ENCODE measurements at regions not wholly inside any gene's neighbourhood (a gene's known extent, or its start where the extent isn't known, plus 50 kb on each side); places are given as distances from the start of the nearest gene placed in this dataset.

DNA sequence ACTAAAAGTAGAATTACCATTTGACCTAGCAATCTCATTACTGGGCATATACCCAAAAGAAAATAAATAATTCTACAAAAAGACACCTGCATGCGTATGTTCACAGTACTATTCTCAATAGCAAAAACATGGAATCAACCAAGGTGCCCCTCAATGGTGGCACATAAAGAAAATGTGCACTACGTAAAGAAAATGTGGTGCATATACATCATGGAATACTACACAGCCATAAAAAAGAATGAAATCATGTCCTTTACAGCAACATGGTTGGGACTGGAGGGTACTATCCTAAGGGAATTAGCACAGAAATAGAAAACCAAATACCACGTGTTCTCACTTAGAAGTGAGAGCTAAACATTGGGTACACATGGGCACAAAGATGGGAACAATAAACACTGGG lies 250.7 kb upstream of the TNP1 start:
- H3K9me3 ChIP-seq (ENCODE audit: low read length) = no peaks in the 10 kb centered on the region
- H2AFZ ChIP-seq (ENCODE audit: low read depth, low read length) = no peak overlapping the region
- H3K27me3 ChIP-seq (ENCODE audit: insufficient read depth, low read length) = no peaks in the 10 kb centered on the region
- no peaks in the 10 kb centered on the region for H3K36me3 ChIP-seq (ENCODE audit: insufficient read depth, low read length)
- H3K4me3 ChIP-seq (ENCODE audit: low read length) = no peak overlapping the region
- no peaks in the 10 kb centered on the region for H3K4me1 ChIP-seq (ENCODE audit: insufficient read depth, low read length)

DNA sequence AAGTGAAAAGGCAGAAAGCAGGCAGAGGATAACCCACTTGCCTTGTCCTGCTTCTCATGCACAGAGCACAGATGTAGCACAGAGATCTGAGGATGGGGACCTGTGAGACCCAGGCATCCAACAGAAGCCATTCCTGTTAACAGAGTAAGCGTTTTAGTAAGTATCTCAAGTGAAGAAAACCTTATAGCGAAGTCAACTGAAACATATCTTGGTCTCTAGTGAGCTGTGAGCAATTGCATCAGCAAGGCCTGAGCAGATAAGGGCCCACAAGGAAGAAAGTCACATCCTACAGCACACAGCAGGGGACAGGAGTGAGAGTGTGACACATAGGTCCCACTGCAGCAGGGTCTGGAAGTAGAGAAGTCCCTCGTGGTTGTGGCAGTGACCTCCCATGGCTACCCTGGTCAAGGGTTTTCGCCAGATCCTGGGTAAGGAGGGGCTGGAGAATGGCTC lies 248.7 kb upstream of the TNP1 start:
- no peak overlapping the region for H3K4me3 ChIP-seq (ENCODE audit: low read length)
- H3K36me3 ChIP-seq (ENCODE audit: insufficient read depth, low read length) = no peaks in the 10 kb centered on the region
- no peak overlapping the region for H2AFZ ChIP-seq (ENCODE audit: low read depth, low read length)
- H3K27me3 ChIP-seq (ENCODE audit: insufficient read depth, low read length) = no peaks in the 10 kb centered on the region
- H3K9me3 ChIP-seq (ENCODE audit: low read length) = no peaks in the 10 kb centered on the region
- H3K4me1 ChIP-seq (ENCODE audit: insufficient read depth, low read length) = no peaks in the 10 kb centered on the region

- no peak overlapping the region for H2AFZ ChIP-seq (ENCODE audit: low read depth, low read length)
- no peaks in the 10 kb centered on the region for H3K36me3 ChIP-seq (ENCODE audit: insufficient read depth, low read length)
- peaks cover 2% of the 10 kb centered on the region for H3K4me1 ChIP-seq (ENCODE audit: insufficient read depth, low read length)
- H3K9me3 ChIP-seq (ENCODE audit: low read length) = no peaks in the 10 kb centered on the region
- no peak overlapping the region for H3K4me3 ChIP-seq (ENCODE audit: low read length)
- no peaks in the 10 kb centered on the region for H3K27me3 ChIP-seq (ENCODE audit: insufficient read depth, low read length)
Measured at GRCh38 chr2:217108086-217108485, 248.2 kb upstream of the TNP1 start.

GRCh38 chr2:217107480-217107879 lies 247.6 kb upstream of the TNP1 start:
- H3K27me3 ChIP-seq (ENCODE audit: insufficient read depth, low read length) = no peaks in the 10 kb centered on the region
- H3K4me3 ChIP-seq (ENCODE audit: low read length) = no peak overlapping the region
- no peaks in the 10 kb centered on the region for H3K9me3 ChIP-seq (ENCODE audit: low read length)
- peaks cover 5% of the 10 kb centered on the region for H3K4me1 ChIP-seq (ENCODE audit: insufficient read depth, low read length)
- H2AFZ ChIP-seq (ENCODE audit: low read depth, low read length) = no peak overlapping the region
- no peaks in the 10 kb centered on the region for H3K36me3 ChIP-seq (ENCODE audit: insufficient read depth, low read length)

DNA sequence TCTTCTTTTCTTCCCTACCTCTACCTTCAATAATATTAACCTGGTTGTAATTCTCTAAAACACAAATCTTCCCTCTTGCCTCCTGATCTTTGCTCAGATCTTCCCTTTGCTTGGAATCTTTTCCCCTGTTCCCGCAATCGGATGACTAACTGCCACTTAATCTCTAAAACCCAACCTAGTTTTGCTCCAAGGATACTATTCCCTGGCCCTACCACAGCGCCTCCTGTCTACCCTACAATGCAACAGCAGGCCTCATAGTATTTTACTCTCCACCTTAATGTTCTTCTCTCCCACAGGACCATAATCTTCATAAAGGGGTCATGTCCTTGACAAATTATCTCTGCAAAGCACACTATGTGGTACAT lies 246.8 kb upstream of the TNP1 start:
- Histone ChIP-seq H3K27me3 (ENCODE audit: insufficient read depth, low read length) (no peaks in the 10 kb centered on the region), H3K4me1 (ENCODE audit: insufficient read depth, low read length) (peaks cover 5% of the 10 kb centered on the region), H2AFZ (ENCODE audit: low read depth, low read length) (no peak overlapping the region), H3K4me3 (ENCODE audit: low read length) (no peak overlapping the region), H3K36me3 (ENCODE audit: insufficient read depth, low read length) (no peaks in the 10 kb centered on the region), H3K9me3 (ENCODE audit: low read length) (no peaks in the 10 kb centered on the region)

GRCh38 chr2:217105733-217106649 lies 246.1 kb upstream of the TNP1 start:
- no peaks in the 10 kb centered on the region for H3K27me3 ChIP-seq (ENCODE audit: insufficient read depth, low read length)
- no peak overlapping the region for H2AFZ ChIP-seq (ENCODE audit: low read depth, low read length)
- no peak overlapping the region for H3K4me3 ChIP-seq (ENCODE audit: low read length)
- no peaks in the 10 kb centered on the region for H3K36me3 ChIP-seq (ENCODE audit: insufficient read depth, low read length)
- peaks cover 5% of the 10 kb centered on the region for H3K4me1 ChIP-seq (ENCODE audit: insufficient read depth, low read length)
- H3K9me3 ChIP-seq (ENCODE audit: low read length) = no peaks in the 10 kb centered on the region

DNA sequence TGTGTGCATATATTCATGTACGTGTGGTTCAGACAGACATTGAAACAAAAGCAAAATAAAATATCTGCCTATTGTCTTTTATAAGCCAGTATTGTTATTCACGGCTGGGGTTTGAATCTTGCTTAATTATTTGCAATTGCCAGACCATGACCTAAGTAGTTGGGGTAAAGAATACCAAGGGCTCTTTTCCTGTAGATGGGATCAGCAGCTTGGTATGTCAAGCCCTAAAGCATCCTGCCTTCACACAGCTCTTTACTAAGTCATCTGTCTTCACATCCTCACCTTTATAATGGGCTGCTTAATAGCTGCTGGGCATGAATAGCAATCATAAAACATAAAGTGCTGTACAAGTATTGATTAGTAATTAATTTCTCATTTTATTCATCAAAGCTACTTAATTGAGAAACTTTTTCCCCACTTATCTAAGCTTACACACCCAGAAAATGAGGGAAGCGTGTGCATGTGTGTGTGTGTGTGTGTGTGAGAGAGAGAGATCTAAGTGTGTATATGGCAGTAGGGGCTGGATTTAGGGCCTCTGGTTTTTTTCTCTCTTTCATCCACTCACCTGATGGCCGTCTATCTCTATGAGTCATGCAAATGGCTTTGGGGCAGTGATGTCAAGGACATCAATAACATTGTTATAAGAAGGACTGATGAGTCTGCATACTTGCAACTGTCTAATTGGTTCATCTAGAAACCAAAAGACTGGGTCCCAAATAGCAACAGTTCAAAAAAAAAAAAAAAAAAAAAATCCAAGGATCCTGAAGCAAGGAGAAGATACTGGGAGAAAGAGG lies 244.1 kb upstream of the TNP1 start:
- H2AFZ ChIP-seq (ENCODE audit: low read depth, low read length) = no peak overlapping the region
- no peaks in the 10 kb centered on the region for H3K36me3 ChIP-seq (ENCODE audit: insufficient read depth, low read length)
- no peak overlapping the region for H3K4me3 ChIP-seq (ENCODE audit: low read length)
- H3K9me3 ChIP-seq (ENCODE audit: low read length) = no peaks in the 10 kb centered on the region
- H3K27me3 ChIP-seq (ENCODE audit: insufficient read depth, low read length) = no peaks in the 10 kb centered on the region
- peaks cover 5% of the 10 kb centered on the region for H3K4me1 ChIP-seq (ENCODE audit: insufficient read depth, low read length)

DNA sequence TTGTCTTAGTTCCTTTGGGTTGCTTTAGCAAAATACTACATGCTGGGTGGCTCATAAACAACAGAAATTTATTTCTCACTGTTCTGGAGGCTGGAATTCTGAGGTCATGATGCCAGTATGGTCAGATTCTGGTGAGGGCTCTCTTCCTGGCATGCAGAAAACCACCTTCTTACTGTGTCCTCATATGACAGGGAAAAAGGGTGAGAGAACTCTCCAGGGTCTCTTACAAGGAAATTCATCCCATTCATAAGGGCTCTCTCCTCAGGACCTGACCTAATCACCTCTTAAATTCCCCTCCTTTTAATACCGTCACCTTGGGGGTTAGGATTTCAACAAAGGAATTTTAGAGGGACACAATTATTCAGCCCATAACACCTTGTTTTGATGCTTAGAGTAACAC lies 243.1 kb upstream of the TNP1 start:
- Histone ChIP-seq H3K27me3 (ENCODE audit: insufficient read depth, low read length) (no peaks in the 10 kb centered on the region), H3K4me3 (ENCODE audit: low read length) (no peak overlapping the region), H3K4me1 (ENCODE audit: insufficient read depth, low read length) (peaks cover 5% of the 10 kb centered on the region), H2AFZ (ENCODE audit: low read depth, low read length) (no peak overlapping the region), H3K36me3 (ENCODE audit: insufficient read depth, low read length) (no peaks in the 10 kb centered on the region), H3K9me3 (ENCODE audit: low read length) (no peaks in the 10 kb centered on the region)

DNA sequence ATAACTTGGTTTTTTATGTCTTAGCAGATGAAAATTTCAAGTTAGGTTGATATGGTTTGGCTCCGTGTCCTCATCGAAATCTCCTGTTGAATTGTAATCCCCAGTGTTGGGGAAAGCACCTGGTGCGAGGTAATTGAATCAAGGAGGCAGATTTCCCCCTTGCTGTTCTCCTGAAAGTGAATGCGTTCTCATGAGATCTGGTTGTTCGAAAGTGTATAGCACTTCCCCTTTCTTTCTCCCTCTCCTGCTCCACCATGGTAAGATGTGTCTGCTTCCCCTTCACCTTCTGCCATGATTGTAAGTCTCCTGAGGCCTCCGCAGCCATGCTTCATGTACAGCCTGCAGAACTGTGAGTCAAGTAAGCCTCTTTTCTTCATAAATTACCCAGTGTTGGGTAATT lies 242.1 kb upstream of the TNP1 start:
- no peak overlapping the region for H3K4me3 ChIP-seq (ENCODE audit: low read length)
- H3K36me3 ChIP-seq (ENCODE audit: insufficient read depth, low read length) = no peaks in the 10 kb centered on the region
- peaks cover 5% of the 10 kb centered on the region for H3K4me1 ChIP-seq (ENCODE audit: insufficient read depth, low read length)
- no peaks in the 10 kb centered on the region for H3K9me3 ChIP-seq (ENCODE audit: low read length)
- no peaks in the 10 kb centered on the region for H3K27me3 ChIP-seq (ENCODE audit: insufficient read depth, low read length)
- no peak overlapping the region for H2AFZ ChIP-seq (ENCODE audit: low read depth, low read length)

GRCh38 chr2:217099561-217099960 lies 239.7 kb upstream of the TNP1 start:
- peaks cover 5% of the 10 kb centered on the region for H3K4me1 ChIP-seq (ENCODE audit: insufficient read depth, low read length)
- H3K4me3 ChIP-seq (ENCODE audit: low read length) = no peak overlapping the region
- no peak overlapping the region for H2AFZ ChIP-seq (ENCODE audit: low read depth, low read length)
- no peaks in the 10 kb centered on the region for H3K27me3 ChIP-seq (ENCODE audit: insufficient read depth, low read length)
- H3K36me3 ChIP-seq (ENCODE audit: insufficient read depth, low read length) = no peaks in the 10 kb centered on the region
- no peaks in the 10 kb centered on the region for H3K9me3 ChIP-seq (ENCODE audit: low read length)

- H3K4me1 ChIP-seq (ENCODE audit: insufficient read depth, low read length) = peaks cover 5% of the 10 kb centered on the region
- no peak overlapping the region for H3K4me3 ChIP-seq (ENCODE audit: low read length)
- no peak overlapping the region for H2AFZ ChIP-seq (ENCODE audit: low read depth, low read length)
- H3K9me3 ChIP-seq (ENCODE audit: low read length) = no peaks in the 10 kb centered on the region
- no peaks in the 10 kb centered on the region for H3K27me3 ChIP-seq (ENCODE audit: insufficient read depth, low read length)
- no peaks in the 10 kb centered on the region for H3K36me3 ChIP-seq (ENCODE audit: insufficient read depth, low read length)
Measured at GRCh38 chr2:217098435-217098834, 238.6 kb upstream of the TNP1 start.

DNA sequence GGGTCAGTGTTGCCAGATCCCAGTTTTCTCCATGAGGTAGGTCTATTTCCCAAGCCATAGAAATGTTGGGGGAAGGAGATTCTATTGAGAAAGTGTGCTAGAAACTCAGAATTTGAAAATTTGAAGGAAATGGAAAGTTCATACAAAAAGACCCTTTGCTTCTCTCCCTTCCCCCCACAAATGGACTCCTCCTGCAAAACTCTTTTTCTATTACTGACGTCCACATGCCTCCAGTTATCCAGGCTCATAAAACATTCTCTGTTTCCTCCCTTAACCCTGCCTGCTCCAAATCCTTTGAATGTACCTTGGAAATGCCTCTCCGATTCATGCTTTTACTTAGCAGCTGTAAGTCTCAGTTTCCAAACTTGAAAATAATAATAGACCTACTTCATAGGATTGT lies 237.5 kb upstream of the TNP1 start:
- no peak overlapping the region for H2AFZ ChIP-seq (ENCODE audit: low read depth, low read length)
- H3K36me3 ChIP-seq (ENCODE audit: insufficient read depth, low read length) = no peaks in the 10 kb centered on the region
- H3K4me3 ChIP-seq (ENCODE audit: low read length) = no peak overlapping the region
- no peaks in the 10 kb centered on the region for H3K4me1 ChIP-seq (ENCODE audit: insufficient read depth, low read length)
- H3K9me3 ChIP-seq (ENCODE audit: low read length) = no peaks in the 10 kb centered on the region
- H3K27me3 ChIP-seq (ENCODE audit: insufficient read depth, low read length) = no peaks in the 10 kb centered on the region

- H3K4me3 ChIP-seq (ENCODE audit: low read length) = no peak overlapping the region
- H3K27me3 ChIP-seq (ENCODE audit: insufficient read depth, low read length) = no peaks in the 10 kb centered on the region
- no peaks in the 10 kb centered on the region for H3K4me1 ChIP-seq (ENCODE audit: insufficient read depth, low read length)
- H2AFZ ChIP-seq (ENCODE audit: low read depth, low read length) = no peak overlapping the region
- no peaks in the 10 kb centered on the region for H3K36me3 ChIP-seq (ENCODE audit: insufficient read depth, low read length)
- no peaks in the 10 kb centered on the region for H3K9me3 ChIP-seq (ENCODE audit: low read length)
Measured at GRCh38 chr2:217096474-217097225, 236.8 kb upstream of the TNP1 start.
